T-helper 1 cell (primary cell): ENCODE measurements at regions not wholly inside any gene's neighbourhood (a gene's known extent, or its start where the extent isn't known, plus 50 kb on each side); places are given as distances from the start of the nearest gene placed in this dataset.
"Not testable (repeated sequence)": the region's sequence is repeated elsewhere in the genome, so short reads cannot be mapped to it uniquely, and the experiment has no call there.

ENCODE experiments used
- DNase-seq, 5 donors: peaks; one replicate each; pipeline ENCODE4 v3.0.0-alpha.2; 2012 to 2020

DNA sequence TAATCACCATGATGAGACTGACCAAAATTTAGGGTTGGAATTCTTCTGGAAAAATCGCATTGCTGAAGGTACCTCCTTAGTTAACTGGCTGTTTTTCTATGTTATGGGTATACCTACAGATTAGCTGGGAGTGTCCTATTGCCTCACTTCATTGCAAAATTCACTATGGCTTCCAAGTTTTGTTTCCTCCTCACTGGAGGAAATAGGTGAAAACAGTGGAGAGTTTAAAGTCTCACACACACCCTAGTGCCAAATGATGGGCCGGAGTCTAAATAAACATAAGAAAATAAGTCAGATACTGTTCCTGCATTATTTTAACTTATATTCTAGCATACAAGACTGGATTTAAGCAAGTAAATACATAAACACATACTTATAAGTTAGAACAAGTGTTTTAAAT, 98.2 kb downstream of the AHR start:
- no peak for DNase-seq

DNA sequence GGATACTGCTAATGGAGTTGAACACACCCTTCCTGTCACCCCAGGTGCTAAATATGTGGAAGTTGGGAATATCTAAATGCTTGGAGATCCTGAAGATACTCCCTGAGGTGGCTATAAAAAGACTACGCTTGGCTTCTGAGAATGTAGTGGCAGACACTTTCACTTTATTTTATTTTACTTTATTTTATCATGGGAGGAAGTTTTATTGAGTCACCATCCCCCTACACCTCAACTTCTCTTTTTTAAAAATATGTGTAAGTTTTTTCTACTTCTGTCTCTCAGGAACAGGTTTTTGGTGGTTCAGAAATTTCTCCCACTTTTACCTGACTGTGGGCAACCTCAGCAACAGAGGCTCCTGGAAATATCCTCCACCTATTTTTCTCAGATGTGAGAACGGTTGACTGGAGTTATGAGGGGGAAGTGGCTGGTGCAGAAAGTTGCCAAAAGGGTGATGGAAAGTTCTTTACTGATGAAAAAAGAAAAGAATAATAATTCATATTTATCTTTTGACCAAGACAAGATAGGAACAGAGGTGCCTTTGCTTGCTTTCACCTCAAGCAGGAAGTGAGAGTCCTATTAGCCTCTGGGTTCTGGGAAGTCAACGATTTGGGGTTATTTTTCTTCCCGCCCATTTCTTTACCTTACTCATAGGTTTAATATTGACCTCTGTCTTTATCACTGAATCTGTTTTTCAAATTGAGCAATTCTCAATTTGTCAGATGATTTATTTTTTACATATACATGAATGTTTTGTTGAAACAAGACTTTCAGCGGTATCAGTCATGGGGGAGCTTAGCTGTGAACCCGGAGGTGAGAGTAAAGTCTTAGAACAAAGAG, 103.6 kb downstream of the AHR start:
- DNase-seq = peak in 1 of 5 donors; percentile 66

DNA sequence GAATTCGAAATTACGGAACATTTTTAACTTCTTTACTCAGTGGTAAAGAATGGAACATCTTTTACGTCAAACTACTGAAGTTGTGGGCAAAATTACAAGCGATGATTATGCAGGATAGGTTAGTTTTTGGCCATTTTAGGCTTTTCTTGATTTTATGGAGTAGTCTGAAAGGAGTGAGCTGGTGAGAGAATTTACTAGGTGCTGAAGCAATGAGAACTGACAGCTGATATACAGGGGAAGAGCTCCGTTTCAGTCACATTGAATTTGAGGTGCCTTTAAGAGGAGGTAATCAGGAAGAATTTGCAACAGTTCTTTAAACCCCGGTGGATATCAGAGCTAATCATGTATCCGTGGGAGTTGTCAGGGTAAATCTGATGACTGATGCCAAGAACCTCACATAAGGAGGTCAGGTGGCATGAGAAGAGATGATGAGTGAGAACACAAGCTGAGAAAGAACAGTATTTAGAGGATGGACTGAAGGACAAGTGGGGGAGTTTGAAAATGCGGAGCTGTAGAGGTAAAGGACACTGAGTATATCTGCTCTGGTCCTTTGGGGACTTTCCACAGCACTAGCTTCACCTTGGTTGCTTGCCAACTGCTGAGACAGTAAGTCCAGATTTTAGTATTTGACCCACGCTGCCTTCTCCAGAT, 104.3 kb downstream of the AHR start:
- peak in 1 of 5 donors; percentile 41 for DNase-seq

DNA sequence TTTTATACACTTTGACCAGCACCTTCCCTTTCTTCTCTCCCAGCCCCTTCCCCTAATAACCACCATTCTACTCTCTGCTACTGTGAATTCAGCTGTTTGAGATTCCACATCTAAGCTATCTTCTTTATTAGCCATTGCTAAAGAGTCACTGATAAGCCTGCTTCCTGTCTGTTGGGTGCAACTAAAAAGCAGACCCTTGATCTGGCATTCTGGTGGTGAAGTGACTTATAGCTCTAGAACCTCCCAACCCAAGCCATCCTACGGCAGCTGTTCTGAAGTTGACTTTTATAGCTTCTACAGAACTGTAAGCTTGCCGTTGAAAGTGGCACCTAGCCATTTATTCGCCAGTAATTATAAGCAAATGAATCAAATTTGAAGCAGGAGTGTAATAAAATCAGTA, 105.6 kb downstream of the AHR start:
- DNase-seq = no peak

DNA sequence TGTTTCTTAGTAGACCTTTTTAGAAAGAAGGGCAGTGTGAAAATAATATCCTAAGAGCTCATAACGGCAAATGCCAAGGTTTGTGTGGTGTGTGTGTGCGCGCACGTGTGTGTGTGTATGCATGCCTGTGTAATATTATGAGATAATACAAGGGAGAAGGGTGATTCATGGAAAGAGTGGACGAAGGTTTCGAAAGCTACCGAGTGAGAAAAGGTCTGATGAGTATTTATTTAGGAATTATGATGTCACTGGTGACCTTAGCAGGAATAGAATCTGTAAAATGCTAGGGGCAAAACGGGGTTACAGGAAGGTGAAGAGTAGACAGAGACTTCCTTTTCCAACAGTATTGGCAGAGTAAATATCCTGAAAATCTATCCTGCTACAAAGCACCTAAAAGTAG, 107.3 kb downstream of the AHR start:
- no peak for DNase-seq

DNA sequence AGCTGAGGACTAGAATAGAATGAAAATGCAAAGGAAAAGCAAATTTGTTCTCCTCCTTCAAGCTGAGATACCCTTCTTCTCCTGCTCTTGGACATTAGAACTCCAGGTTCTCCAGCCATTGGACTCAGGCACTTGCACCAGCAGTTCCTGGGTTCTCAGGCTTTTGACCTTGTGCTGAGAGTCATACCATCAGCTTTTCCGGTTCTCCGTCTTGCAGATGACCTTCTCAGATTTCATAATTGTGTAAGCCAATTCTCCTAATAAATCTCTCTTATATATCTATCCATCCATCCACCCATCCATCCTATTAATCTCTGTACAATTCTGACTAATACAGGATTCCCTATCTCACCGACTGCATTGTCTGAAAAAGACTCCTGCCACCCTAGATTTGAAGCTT, 108.3 kb downstream of the AHR start:
- no peak for DNase-seq

DNA sequence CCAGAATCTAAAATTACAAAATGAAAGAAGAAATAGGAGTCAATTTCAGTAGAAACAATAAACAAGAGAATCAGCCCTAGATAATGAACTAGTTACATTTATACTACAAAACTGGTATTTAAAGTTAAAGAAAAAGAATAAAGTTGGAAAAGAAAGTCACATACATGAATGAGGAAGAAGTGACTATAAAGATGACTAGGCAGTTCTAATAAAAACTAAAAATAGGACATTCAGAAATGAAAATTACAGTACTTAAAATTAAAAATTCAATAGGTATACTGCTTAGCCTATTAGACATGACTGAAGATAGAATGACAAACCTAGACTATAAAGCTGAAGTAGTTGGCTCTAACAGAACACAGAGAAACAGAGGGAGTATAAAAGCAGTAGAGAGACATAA, 108.8 kb downstream of the AHR start:
- DNase-seq = no peak

DNA sequence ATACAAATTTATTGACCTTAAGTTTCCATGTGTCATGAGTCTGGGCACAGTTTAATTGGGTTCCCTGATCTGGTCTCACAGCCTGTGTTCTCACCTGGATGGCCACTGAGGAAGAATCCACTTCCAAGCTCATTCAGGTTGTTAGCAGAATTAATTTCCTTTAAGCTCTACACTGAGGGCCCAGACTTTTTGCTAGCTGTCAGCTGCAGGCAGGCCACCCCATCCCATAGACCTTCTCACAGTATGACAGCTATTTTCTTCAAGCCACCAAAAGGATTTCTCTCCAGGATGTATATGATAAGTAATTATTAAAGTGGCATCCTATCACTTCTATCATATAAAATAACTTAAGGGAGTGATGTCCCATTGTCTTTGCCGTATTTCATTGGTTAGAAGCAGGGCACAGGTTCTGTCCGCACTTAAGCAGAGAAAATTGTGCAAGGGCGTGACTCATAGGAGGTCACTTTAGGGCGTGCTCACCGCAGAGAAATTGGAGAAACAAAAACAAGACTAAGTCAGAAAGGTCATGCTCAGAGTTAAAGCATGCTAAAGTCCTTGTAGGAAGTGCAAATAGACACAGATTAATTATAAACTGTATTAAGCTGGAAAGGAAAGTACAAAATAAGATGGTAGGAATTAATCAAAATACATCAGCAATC, 109.9 kb downstream of the AHR start:
- no peak for DNase-seq

DNA sequence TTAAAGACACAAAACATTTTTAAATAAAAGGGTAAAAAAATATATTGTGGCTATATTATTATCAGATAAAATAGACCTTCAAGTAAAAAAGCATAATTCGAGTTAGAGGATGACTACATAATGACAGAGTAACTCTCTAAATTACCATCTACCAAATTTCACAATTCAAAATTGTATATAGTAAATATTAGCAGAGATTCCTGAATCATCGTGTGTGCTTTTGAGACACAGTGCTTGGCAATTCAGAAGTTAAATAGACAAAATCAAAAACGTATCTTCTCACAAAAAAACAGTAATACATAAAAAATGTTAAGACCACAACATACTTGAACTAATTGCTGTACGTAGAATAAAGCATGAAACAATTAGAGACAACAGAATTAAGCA, 110.4 kb downstream of the AHR start:
- no peak for DNase-seq

DNA sequence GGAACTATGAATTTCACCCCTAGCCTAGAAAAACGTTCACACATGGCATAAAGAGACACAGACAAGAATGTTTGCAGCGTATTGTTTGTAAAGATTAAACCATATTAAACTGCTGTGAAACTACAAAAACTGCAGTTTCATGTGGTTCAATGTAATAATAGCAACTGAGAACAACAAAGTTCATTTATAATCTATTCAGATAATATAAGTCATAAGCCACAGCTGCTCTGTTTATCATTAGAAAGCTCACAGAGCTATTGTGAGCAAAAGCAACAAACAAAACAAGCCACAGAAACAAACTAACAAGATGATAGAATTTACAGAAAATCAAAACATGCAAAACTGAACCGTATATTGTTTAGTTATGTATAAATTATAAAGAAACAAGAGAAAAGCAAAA, 113.5 kb downstream of the AHR start:
- DNase-seq = no peak

DNA sequence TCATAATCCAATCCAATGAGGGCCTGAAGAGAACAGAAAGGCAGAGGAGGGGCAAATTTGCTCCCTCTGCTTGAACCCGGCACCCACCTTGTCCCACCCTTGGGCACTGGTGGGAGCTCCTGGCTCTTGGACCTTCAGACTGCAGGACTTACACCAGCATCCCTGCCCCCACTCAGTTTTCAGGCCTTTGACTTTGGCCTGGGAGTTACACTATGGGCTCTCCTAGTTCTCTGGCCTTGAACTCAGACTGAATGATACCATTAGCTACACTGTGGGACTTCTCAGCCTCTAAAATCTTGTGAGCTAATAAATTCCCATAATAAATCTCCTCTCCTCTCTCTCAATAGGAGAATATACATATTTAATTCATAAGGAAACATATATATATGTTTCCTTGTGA, 114.4 kb downstream of the AHR start:
- no peak for DNase-seq

DNA sequence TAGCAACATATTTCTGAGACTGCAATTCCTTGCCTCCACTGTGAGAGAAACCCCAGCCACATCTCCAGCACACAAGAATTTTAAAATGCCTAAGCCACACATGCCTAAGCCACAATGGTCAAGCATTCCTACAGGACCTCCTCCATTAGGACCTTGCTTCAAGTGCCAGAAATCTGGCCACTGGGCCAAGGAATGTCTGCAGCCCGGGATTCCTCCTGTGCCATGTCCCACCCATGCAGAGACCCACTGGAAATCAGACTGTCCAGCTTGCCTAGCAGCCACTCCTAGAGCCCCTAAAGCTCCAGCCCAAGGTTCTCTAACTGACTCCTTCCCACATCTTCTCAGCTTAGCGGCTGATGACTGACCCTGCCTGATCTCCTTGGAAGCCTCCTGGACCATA, 117.5 kb downstream of the AHR start:
- DNase-seq = no peak

DNA sequence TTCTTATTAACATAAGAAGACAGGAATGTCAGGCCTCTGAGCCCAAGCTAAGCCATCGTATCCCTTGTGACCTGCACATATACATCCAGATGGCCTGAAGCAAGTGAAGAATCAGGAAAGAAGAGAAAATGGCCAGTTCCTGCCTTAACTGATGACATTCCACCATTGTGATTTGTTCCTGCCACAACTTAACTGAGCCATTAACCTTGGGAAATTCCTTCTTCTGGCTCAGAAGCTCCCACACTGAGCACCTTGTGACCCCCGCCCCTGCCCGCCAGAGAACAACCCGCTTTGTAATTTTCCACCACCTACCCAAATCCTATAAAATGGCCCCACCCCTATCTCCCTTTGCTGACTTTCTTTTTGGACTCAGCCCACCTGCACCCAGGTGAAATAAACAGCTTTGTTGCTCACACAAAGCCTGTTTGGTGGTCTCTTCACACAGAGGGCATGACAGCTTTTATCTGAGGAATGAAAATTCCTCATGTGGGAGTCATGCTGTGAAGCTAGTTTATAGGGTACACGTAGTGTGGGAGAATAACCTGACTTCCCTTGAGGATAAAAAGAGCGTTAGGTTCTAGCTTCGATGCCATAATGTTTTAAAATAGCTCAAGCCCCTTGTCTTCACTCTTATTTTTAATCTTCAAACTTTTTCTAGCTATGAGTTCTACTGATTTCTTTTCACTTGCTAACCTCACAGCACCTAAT, 122.0 kb downstream of the AHR start:
- DNase-seq = not testable (repeated sequence)

DNA sequence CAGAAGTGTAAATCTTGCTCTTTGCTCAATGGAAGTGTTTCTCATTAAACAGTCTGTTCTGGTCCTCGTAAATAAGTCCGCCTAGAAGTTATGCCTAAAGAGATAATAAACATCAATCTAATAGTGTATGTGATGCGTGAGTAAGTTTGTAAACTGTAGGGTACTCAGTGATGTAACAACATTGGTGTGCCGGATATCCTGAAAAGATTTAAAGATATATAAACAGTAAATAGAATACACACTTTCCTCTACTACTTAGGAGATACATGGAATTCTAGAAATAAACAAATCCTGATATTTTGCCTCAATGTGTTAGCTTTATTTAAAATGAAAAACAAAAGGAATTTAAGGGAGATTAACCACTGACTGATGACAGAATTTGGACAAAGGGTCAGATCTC, 123.5 kb downstream of the AHR start:
- DNase-seq = no peak

DNA sequence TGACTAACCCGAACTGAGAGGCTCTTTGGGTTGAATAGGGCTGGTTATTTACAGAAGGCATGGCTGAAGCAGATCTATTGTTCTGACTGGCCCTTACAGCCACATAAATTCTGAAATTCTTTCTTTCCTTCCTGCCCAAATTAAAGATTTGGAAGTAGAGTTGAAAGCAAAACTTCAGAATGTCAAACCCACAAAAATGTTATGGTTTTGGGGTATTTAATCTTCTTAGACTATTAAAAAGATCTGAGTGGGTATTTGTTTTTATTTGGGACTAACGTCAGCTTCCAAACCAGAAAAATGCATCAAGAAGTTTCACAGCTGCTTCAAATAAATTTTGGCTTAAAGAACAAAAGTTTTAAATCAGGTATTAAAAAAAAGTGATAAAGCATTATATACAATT, 124.5 kb downstream of the AHR start:
- DNase-seq = no peak

DNA sequence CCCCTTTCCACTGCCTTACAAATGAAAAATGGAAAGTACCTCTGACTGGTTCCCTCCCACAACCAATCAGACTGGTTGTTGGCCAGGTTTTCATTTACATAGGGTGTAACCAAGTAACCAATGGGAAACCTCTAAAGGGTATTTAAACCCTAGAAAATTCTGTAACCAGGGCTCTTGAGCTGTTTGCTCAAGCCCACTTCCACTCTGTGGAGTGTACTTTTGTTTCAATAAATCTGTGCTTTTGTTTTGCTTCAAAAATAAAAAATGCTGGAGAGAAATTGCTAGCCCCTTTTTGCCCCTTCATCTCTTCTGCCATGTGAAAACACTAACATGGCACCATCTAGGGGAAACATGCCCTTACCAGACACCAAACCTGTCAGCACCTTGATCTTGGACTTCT, 129.5 kb downstream of the AHR start:
- no peak for DNase-seq

DNA sequence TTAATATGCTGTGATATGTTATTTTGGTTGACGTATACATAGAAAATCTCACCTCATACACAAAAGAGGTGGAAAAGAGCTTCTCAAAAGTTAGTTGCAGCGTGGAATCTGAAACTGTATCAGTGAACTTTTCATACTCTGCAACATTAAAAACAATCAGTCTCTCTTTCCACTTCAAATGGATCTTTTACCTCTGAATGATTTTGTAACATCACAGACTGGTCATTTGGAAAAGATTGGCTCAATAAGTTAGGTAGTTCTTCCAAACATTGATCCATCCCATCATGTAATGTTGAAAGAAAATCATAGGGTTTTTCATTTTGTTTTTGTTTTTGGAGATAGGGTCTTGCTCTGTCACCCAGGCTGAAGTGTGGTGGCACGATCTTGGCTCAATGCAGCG, 131.1 kb downstream of the AHR start:
- DNase-seq = no peak

DNA sequence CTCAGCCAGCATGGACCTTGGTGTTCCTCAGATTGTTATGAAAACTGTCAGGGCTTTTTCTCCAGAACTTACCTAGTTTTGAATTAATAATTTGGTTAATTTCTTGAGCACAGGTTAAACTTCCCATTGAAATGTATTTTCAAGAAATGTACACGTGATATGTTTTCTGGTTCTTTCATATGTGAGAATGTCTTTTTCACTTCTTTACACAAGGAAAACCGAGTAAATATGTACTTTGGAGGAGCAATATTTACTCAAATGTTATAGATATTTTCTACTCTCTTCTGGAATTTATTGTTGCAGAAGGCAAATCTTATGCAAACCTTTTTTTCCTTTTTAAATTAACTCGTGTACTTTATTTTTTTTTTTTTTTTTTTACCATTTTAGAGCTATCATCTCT, 134.3 kb downstream of the AHR start:
- DNase-seq = no peak

DNA sequence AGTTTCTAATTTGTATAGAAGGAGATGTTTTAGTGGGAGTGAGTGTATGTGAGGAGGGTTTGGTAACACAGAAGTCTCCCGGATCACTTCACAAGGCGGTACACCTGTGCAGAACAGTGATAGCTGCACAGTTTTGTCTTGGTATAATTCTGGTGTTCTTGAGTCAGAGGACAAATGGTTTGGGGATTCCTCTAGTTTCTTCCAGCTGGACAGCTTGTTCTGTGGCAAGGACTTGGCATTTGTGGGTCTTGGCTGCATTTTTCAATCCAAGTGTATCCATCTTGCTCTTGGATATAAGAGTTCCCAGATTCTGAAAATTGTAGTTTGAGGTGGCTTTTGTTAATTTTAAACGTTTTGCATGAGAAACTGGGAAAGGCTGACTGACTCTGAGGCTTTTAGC, 135.7 kb downstream of the AHR start:
- DNase-seq = no peak

DNA sequence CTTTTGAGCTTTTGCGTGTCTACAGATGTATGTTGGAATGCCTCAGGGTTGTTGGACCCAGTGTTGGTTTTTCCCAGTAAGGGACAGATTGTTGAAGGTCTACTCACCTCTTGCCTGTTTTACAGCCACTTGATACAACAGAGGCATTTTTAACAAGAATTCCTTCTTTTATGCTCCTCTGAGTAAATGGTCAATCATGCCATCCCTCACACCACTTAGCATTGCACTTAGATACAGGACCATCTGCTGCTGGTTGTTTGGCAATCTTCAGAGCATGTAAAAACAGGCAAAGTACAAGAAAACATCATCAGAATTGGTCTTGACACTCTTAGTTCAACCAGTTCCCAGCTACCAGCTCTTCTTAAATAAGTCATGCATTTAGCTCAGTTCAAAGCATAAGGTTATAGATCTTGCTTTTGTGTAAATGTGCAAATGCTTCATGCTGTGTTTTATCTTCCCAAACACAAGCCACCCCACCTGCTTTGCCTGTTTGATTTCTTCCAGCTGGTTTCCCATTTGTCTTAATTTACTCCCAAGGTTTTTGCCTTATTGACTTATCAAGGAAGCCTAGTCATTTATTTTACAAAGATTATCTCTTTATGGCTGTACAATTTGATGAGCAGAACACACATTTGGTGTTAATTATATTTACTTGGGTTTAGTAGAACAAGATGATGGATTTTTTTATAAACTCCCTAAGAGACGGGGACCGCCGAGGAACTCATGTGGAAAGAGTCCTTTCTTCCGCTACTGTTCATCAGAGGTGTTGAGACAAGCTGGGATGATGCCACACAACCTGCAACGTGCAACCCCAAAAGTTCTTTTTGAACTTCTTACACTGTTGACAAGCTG, 136.6 kb downstream of the AHR start:
- DNase-seq = no peak

DNA sequence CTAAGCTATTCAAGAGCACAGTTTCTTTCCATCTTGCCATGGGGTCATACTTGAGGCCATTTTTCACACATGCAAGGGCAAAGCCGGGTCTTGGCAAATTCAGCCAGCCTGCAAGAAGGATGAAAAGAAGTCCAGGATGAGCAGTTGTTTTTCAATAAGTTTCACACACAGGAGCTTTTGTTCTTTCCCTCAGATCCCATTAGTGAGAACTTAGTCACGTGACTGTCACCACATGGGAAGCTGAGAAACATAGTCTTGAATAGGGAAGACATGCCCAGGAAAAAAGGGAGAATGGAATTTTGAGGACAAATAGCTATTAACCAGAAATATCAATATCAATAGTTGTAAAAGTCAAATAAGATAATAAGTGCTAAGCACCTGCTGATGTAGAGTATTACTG, 137.7 kb downstream of the AHR start:
- DNase-seq = no peak

DNA sequence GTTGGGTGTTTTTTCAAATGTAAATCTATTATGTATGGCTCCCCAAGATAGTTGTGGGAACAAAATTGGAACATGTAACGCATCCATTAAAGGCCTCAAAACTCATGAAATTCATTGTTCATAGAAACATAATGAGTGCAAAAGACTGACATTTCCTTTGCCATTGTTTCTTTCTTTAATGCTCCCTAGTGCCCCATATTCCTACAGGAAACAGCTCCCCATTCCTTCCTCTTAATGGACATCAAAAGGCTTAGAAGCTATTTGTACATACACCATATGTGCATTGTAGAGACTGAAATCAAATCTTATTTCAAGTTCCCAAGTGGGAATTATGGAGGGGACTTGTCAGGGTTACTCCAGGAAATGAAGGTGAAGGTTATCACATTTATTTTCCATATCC, 139.1 kb downstream of the AHR start:
- no peak for DNase-seq
